ENCODE measurements at regions not wholly inside any gene's neighbourhood (a gene's known extent, or its start where the extent isn't known, plus 50 kb on each side); places are given as distances from the start of the nearest gene placed in this dataset.

DNA sequence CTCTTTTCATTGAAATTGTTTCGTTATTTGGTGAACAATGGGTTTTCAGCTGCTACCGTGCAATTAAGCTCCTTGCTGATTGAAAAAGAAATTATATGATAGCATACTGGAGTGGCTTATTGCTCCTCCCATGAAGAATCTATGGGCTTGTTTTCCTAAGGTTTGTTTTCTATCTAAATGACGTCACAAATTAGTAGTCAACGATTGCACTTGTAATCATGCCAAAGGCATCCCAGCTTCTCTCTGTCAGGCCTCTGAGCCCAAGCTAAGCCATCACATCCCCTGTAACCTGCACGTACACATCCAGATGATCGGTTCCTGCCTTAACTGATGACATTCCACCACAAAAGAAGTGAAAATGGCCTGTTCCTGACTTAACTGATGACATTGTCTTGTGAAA is 388.0 kb upstream of the LMCD1 start:
- TF ChIP-seq, protein P1, sequence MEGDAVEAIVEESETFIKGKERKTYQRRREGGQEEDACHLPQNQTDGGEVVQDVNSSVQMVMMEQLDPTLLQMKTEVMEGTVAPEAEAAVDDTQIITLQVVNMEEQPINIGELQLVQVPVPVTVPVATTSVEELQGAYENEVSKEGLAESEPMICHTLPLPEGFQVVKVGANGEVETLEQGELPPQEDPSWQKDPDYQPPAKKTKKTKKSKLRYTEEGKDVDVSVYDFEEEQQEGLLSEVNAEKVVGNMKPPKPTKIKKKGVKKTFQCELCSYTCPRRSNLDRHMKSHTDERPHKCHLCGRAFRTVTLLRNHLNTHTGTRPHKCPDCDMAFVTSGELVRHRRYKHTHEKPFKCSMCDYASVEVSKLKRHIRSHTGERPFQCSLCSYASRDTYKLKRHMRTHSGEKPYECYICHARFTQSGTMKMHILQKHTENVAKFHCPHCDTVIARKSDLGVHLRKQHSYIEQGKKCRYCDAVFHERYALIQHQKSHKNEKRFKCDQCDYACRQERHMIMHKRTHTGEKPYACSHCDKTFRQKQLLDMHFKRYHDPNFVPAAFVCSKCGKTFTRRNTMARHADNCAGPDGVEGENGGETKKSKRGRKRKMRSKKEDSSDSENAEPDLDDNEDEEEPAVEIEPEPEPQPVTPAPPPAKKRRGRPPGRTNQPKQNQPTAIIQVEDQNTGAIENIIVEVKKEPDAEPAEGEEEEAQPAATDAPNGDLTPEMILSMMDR (IDR thresholded peaks at IDR 0.05), result no peak
- no peak for TF ChIP-seq POLR2A (IDR thresholded peaks at IDR 0.05)
